ENCODE measurements at regions not wholly inside any gene's neighbourhood (a gene's known extent, or its start where the extent isn't known, plus 50 kb on each side); places are given as distances from the start of the nearest gene placed in this dataset.

GRCh38 chr18:44588508-44588907 lies 92.2 kb upstream of the SETBP1 start:
- Mint-ChIP-seq H3K27ac (no peak overlapping the region), H3K4me1 (no peaks in the 10 kb centered on the region), H3K27me3 (ENCODE audit: low read depth in 2 of 2) (peaks cover 10 to 14% of the 10 kb centered on the region in 2 donors), H3K9me3 (no peaks in the 10 kb centered on the region), H3K36me3 (no peaks in the 10 kb centered on the region), H3K4me3 (no peak overlapping the region)
- H3K9me3 ChIP-seq (ENCODE audit: control insufficient read depth, insufficient read depth, low read length) = no peaks in the 10 kb centered on the region
- no peak overlapping the region for H3K27ac ChIP-seq (ENCODE audit: low read length)
- WGBS (ENCODE audit: insufficient coverage) = 91% methylated on average over 2 of the region's 2 CpGs
- intact Hi-C loops (cut with micrococcal nuclease) = no loop called here
- ATAC-seq (no peak), DNase-seq (no peak)
- no peak overlapping the region for H3K4me3 ChIP-seq (ENCODE audit: low read length)
- no peak for TF ChIP-seq CTCF (IDR thresholded peaks at IDR 0.05)
- no peaks in the 10 kb centered on the region for H3K4me1 ChIP-seq (ENCODE audit: control insufficient read depth, insufficient read depth, low read length)
- no peaks in the 10 kb centered on the region for H3K27me3 ChIP-seq (ENCODE audit: control insufficient read depth, insufficient read depth, low read length)
- H3K36me3 ChIP-seq (ENCODE audit: control insufficient read depth, insufficient read depth, low read length) = no peaks in the 10 kb centered on the region

GRCh38 chr18:44589693-44590355 lies 90.9 kb upstream of the SETBP1 start:
- intact Hi-C loops (cut with micrococcal nuclease) = no loop called here
- Histone ChIP-seq H3K4me1 (ENCODE audit: control insufficient read depth, insufficient read depth, low read length) (no peaks in the 10 kb centered on the region), H3K27me3 (ENCODE audit: control insufficient read depth, insufficient read depth, low read length) (no peaks in the 10 kb centered on the region), H3K9me3 (ENCODE audit: control insufficient read depth, insufficient read depth, low read length) (no peaks in the 10 kb centered on the region), H3K4me3 (ENCODE audit: low read length) (no peak overlapping the region), H3K36me3 (ENCODE audit: control insufficient read depth, insufficient read depth, low read length) (no peaks in the 10 kb centered on the region), H3K27ac (ENCODE audit: low read length) (no peak overlapping the region)
- DNase-seq (no peak), ATAC-seq (no peak)
- Mint-ChIP-seq H3K27me3 (ENCODE audit: low read depth in 2 of 2) (peaks cover 10 to 16% of the 10 kb centered on the region in 2 donors), H3K36me3 (no peaks in the 10 kb centered on the region), H3K27ac (no peak overlapping the region), H3K4me3 (no peak overlapping the region), H3K4me1 (no peaks in the 10 kb centered on the region), H3K9me3 (no peaks in the 10 kb centered on the region)
- 95% methylated on average over 2 of the region's 3 CpGs for WGBS (ENCODE audit: insufficient coverage)
- no peak for TF ChIP-seq CTCF (IDR thresholded peaks at IDR 0.05)

- 92% methylated on average over 1 of the region's 1 CpG for WGBS (ENCODE audit: insufficient coverage)
- H3K4me3 Mint-ChIP-seq = no peak overlapping the region
- ATAC-seq (no peak), DNase-seq (no peak)
- Histone ChIP-seq H3K27ac (ENCODE audit: low read length) (no peak overlapping the region), H3K4me3 (ENCODE audit: low read length) (no peak overlapping the region), H3K27me3 (ENCODE audit: control insufficient read depth, insufficient read depth, low read length) (no peaks in the 10 kb centered on the region), H3K36me3 (ENCODE audit: control insufficient read depth, insufficient read depth, low read length) (no peaks in the 10 kb centered on the region), H3K9me3 (ENCODE audit: control insufficient read depth, insufficient read depth, low read length) (no peaks in the 10 kb centered on the region), H3K4me1 (ENCODE audit: control insufficient read depth, insufficient read depth, low read length) (no peaks in the 10 kb centered on the region)
- no peaks in the 10 kb centered on the region for H3K36me3 Mint-ChIP-seq
- no peak for TF ChIP-seq CTCF (IDR thresholded peaks at IDR 0.05)
- H3K9me3 Mint-ChIP-seq = no peaks in the 10 kb centered on the region
- no peak overlapping the region for H3K27ac Mint-ChIP-seq
- intact Hi-C loops (cut with micrococcal nuclease) = no loop called here
- H3K4me1 Mint-ChIP-seq = no peaks in the 10 kb centered on the region
- H3K27me3 Mint-ChIP-seq (ENCODE audit: low read depth in 2 of 2) = peaks cover 10 to 16% of the 10 kb centered on the region in 2 donors
Observed at GRCh38 chr18:44590956-44591670, 89.6 kb upstream of the SETBP1 start.

All from natural killer cell (primary cell).